CD14-positive monocyte (primary cell): ENCODE measurements at regions not wholly inside any gene's neighbourhood (a gene's known extent, or its start where the extent isn't known, plus 50 kb on each side); places are given as distances from the start of the nearest gene placed in this dataset.

Experiments
- DNase-seq, 3 donors: peaks; one replicate each; pipeline ENCODE4 v3.0.0-alpha.2; 2011 to 2022
- H2AFZ ChIP-seq: 2 replicates; pipeline ENCODE4 v1.6.0; 2012; ENCODE audit warnings: mild to moderate bottlenecking, low read depth, low read length, inconsistent platforms; ENCODE audit not compliant: insufficient read depth, poor library complexity, severe bottlenecking
- H3K27ac ChIP-seq, 2 donors: 1 replicate in 1 of 2; 2 replicates in 1 of 2; pipeline ENCODE4 v1.5.1; 2012 to 2013; ENCODE audit warnings: low read length in 2 of 2, control low read depth in 1 of 2, inconsistent platforms in 1 of 2, low read depth in 1 of 2, mild to moderate bottlenecking in 1 of 2
- H3K27me3 ChIP-seq, 2 donors: one replicate each; pipeline versions ENCODE4 v1.6.0 to v1.6.1; 2011 to 2013; ENCODE audit warnings: low read length in 2 of 2; ENCODE audit not compliant: control insufficient read depth in 2 of 2, insufficient read depth in 2 of 2
- H3K36me3 ChIP-seq, 2 donors: replicated peaks in 1 of 2; 1 replicate in 1 of 2; 2 replicates in 1 of 2; pipeline versions ENCODE4 v1.5.1 to v1.6.1; 2012 to 2013; ENCODE audit warnings: low read length in 2 of 2, control low read depth in 1 of 2, inconsistent platforms in 1 of 2, mild to moderate bottlenecking in 1 of 2; ENCODE audit not compliant: insufficient read depth in 2 of 2, control insufficient read depth in 1 of 2
- H3K4me1 ChIP-seq, 2 donors: 1 replicate in 1 of 2; 2 replicates in 1 of 2; pipeline versions ENCODE4 v1.5.1 to v1.6.1; 2012 to 2013; ENCODE audit warnings: low read length in 2 of 2, control low read depth in 1 of 2, inconsistent platforms in 1 of 2, mild to moderate bottlenecking in 1 of 2, moderate library complexity in 1 of 2; ENCODE audit not compliant: insufficient read depth in 2 of 2, control insufficient read depth in 1 of 2
- H3K4me2 ChIP-seq: replicated peaks from 2 replicates; pipeline ENCODE3; 2012; ENCODE audit warnings: low read length, moderate library complexity, mild to moderate bottlenecking; ENCODE audit not compliant: poor library complexity, severe bottlenecking; ENCODE audit errors: extremely low read depth
- H3K4me3 ChIP-seq, 3 experiments: fragments of 200-600 bp in 1 of 3; sonication (generic) in 1 of 3; replicated peaks in 1 of 3; 1 replicate in 2 of 3; 2 replicates in 1 of 3; pipeline ENCODE4 v1.5.1; 2011 to 2013; ENCODE audit warnings: low read length in 3 of 3, mild to moderate bottlenecking in 3 of 3, control low read depth in 2 of 3, low read depth in 2 of 3, inconsistent platforms in 1 of 3, moderate library complexity in 1 of 3
- H3K79me2 ChIP-seq: 2 replicates; pipeline ENCODE4 v1.6.0; 2012; ENCODE audit warnings: mild to moderate bottlenecking, control low read depth, inconsistent platforms, low read length, moderate library complexity; ENCODE audit not compliant: insufficient read depth
- H3K9ac ChIP-seq: 2 replicates; pipeline ENCODE4 v1.6.0; 2017; ENCODE audit warnings: low read length, mild to moderate bottlenecking; ENCODE audit not compliant: insufficient read depth, poor library complexity, severe bottlenecking
- H3K9me3 ChIP-seq, 2 donors: replicated peaks in 1 of 2; 1 replicate in 1 of 2; 2 replicates in 1 of 2; pipeline versions ENCODE4 v1.5.1 to v1.6.1; 2012 to 2013; ENCODE audit warnings: low read length in 2 of 2, control low read depth in 1 of 2; ENCODE audit not compliant: control insufficient read depth in 1 of 2, insufficient read depth in 1 of 2
- H4K20me1 ChIP-seq: 2 replicates; pipeline ENCODE4 v1.6.0; 2012; ENCODE audit warnings: mild to moderate bottlenecking, low read length, control low read depth, moderate library complexity; ENCODE audit not compliant: insufficient read depth
- H3K27ac Mint-ChIP-seq, 7 donors: one replicate each; pipeline ENCODE4 v1.8.0; 2020; ENCODE audit warnings: mild to moderate bottlenecking in 7 of 7, mixed read lengths in 7 of 7, moderate library complexity in 6 of 7, inconsistent platforms in 2 of 7
- H3K27me3 Mint-ChIP-seq, 3 donors: one replicate each; pipeline ENCODE4 v1.8.0; 2021 to 2022; ENCODE audit warnings: low read depth in 3 of 3, mild to moderate bottlenecking in 3 of 3, mixed read lengths in 3 of 3, moderate library complexity in 3 of 3, inconsistent platforms in 1 of 3
- H3K36me3 Mint-ChIP-seq, 2 donors: one replicate each; pipeline ENCODE4 v1.8.0; 2020; ENCODE audit warnings: mixed read lengths in 2 of 2, inconsistent platforms in 1 of 2, mild to moderate bottlenecking in 1 of 2
- H3K4me1 Mint-ChIP-seq: one replicate; pipeline ENCODE4 v1.8.0; 2020; ENCODE audit warnings: mild to moderate bottlenecking, mixed read lengths
- H3K4me3 Mint-ChIP-seq, 2 donors: one replicate each; pipeline ENCODE4 v1.8.0; 2020; ENCODE audit warnings: mild to moderate bottlenecking in 2 of 2, mixed read lengths in 2 of 2, moderate library complexity in 1 of 2
- H3K9me3 Mint-ChIP-seq, 7 donors: one replicate each; pipeline ENCODE4 v1.8.0; 2020 to 2022; ENCODE audit warnings: mixed read lengths in 7 of 7, mild to moderate bottlenecking in 6 of 7, moderate library complexity in 6 of 7, inconsistent platforms in 2 of 7
- WGBS: methylation state at CpG from one replicate; pipeline ENCODE4 v1.1.5; 2013; ENCODE audit warnings: missing lambda C conversion rate; ENCODE audit not compliant: insufficient coverage; 5-methylcytosine and 5-hydroxymethylcytosine counted together
- intact Hi-C, 2 donors: fragments of 100-400 bp; cut with micrococcal nuclease; formaldehyde crosslinking; loops; one replicate each; pipeline versions ENCODE4 v1.15.0 to v1.15.1; 2023
- TF ChIP-seq, protein P1 (sequence below): fragments of 200-600 bp; IDR thresholded peaks from one replicate; pipeline ENCODE4 v1.8.0; 2022; ENCODE audit warnings: antibody characterized with exemption, mild to moderate bottlenecking

DNA sequence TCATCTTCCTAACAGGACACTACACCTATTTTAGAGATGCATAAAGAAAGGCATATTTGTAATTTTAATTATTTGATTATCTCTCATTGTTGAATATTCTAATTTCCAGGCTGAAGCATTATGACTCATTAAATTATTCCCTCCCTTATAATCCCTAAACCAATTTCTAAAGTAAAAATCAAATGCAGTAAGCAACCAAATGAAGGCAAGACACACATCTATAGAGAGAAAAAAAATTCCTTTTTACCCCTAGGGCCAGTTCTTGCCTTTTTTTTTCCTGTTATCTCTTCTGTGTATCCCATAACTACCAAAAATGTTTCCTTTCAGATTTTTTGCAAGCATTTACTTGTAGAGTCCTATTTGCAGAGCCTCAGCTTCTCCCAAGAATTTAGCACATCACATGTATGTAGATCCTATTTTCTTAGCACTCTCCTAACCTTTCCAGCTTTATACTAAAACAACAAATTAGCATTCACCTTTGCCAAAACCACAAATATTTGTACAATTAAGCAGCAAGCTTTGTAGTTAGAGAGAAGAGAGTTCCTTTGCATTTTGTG, 177.9 kb downstream of the SATB1 start:
- no peaks in the 10 kb centered on the region for H3K36me3 ChIP-seq
- DNase-seq: no peak
- no peaks in the 10 kb centered on the region for H3K79me2 ChIP-seq
- H3K9me3 Mint-ChIP-seq: no peaks in the 10 kb centered on the region
- no peak overlapping the region for H3K4me2 ChIP-seq
- H3K36me3 Mint-ChIP-seq: no peaks in the 10 kb centered on the region
- H3K27me3 Mint-ChIP-seq: peaks cover 0 to 4% (median 0%) of the 10 kb centered on the region in 3 donors
- no peak overlapping the region for H3K27ac Mint-ChIP-seq
- H3K27ac ChIP-seq: no peak overlapping the region
- H3K4me1 ChIP-seq: no peaks in the 10 kb centered on the region
- intact Hi-C loops: no loop called here
- no peaks in the 10 kb centered on the region for H4K20me1 ChIP-seq
- TF ChIP-seq, protein P1, sequence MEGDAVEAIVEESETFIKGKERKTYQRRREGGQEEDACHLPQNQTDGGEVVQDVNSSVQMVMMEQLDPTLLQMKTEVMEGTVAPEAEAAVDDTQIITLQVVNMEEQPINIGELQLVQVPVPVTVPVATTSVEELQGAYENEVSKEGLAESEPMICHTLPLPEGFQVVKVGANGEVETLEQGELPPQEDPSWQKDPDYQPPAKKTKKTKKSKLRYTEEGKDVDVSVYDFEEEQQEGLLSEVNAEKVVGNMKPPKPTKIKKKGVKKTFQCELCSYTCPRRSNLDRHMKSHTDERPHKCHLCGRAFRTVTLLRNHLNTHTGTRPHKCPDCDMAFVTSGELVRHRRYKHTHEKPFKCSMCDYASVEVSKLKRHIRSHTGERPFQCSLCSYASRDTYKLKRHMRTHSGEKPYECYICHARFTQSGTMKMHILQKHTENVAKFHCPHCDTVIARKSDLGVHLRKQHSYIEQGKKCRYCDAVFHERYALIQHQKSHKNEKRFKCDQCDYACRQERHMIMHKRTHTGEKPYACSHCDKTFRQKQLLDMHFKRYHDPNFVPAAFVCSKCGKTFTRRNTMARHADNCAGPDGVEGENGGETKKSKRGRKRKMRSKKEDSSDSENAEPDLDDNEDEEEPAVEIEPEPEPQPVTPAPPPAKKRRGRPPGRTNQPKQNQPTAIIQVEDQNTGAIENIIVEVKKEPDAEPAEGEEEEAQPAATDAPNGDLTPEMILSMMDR: no peak
- no peak overlapping the region for H2AFZ ChIP-seq
- no peak overlapping the region for H3K4me3 Mint-ChIP-seq
- no peak overlapping the region for H3K9ac ChIP-seq
- H3K4me1 Mint-ChIP-seq: peaks cover 17% of the 10 kb centered on the region
- H3K9me3 ChIP-seq: no peaks in the 10 kb centered on the region
- no peaks in the 10 kb centered on the region for H3K27me3 ChIP-seq
- no peak overlapping the region for H3K4me3 ChIP-seq

DNA sequence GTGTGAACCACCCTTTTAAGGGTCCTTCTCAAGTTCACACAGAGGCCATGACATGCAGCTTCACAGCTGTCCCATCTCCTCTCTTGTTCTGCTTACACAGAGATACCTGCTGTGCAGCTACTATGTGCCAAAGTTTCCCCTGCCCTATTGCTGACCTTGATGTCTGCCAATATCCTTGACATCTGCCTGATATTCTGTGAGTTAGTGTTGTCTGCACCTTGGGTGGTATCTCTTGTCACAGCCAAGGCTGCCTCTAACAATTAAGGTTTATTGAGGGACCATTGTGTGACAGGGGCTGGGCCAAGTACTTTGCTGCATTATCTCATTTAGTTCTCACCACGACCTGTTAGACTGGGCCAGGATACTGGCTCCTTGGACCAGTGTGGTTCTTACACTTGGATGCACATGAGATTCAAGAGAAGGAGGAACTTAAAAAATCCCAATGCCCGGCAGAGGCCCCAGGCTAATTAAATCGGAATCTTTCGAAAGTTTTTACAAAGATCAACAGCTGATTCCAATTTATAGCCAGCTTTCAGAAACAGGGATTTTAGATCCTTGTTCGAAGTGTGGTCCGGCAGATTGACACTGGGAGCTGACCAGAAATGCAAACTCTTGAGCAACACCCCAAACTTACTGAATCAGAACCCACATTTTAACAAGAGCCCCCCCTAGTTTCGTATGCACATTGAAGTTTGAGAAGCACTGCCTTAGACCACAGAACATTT, 178.6 kb downstream of the SATB1 start:
- Mint-ChIP-seq H3K4me3 (no peak overlapping the region), H3K9me3 (no peaks in the 10 kb centered on the region), H3K36me3 (no peaks in the 10 kb centered on the region), H3K27ac (peak overlapping the region in 1 of 7 donors; percentile 48), H3K4me1 (peaks cover 17% of the 10 kb centered on the region), H3K27me3 (peaks cover 0 to 4% (median 0%) of the 10 kb centered on the region in 3 donors)
- DNase-seq: no peak
- TF ChIP-seq, protein P1: no peak
- Histone ChIP-seq H3K36me3 (no peaks in the 10 kb centered on the region), H3K79me2 (no peaks in the 10 kb centered on the region), H3K27ac (no peak overlapping the region), H3K4me2 (no peak overlapping the region), H3K9me3 (no peaks in the 10 kb centered on the region), H2AFZ (no peak overlapping the region), H3K27me3 (no peaks in the 10 kb centered on the region), H3K4me1 (no peaks in the 10 kb centered on the region), H3K9ac (no peak overlapping the region), H3K4me3 (no peak overlapping the region), H4K20me1 (no peaks in the 10 kb centered on the region)
- intact Hi-C loops: no loop called here
- WGBS: 25% methylated on average over 7 of the region's 7 CpGs
